HL-60/S4 treated with retinoic acid at 250 ng/mL for 4 days and 3 days (cell line): ENCODE measurements at regions not wholly inside any gene's neighbourhood (a gene's known extent, or its start where the extent isn't known, plus 50 kb on each side); places are given as distances from the start of the nearest gene placed in this dataset.

Experiments used
- in situ Hi-C: fragments of 300-500 bp; cut with MboI; formaldehyde crosslinking; loops from 2 replicates; pipeline ENCODE4 v1.7.0; 2022; ENCODE audit warnings: low sequenced_read_pairs

- in situ Hi-C loops: no loop called here
Measured at GRCh38 chr13:50187352-50188029, 172.2 kb downstream of the KCNRG start.

- in situ Hi-C loops: no loop called here
Measured at GRCh38 chr13:50188696-50189095, 173.5 kb downstream of the KCNRG start.

GRCh38 chr13:50189450-50189849, 174.2 kb downstream of the KCNRG start:
- in situ Hi-C loops: no loop called here

DNA sequence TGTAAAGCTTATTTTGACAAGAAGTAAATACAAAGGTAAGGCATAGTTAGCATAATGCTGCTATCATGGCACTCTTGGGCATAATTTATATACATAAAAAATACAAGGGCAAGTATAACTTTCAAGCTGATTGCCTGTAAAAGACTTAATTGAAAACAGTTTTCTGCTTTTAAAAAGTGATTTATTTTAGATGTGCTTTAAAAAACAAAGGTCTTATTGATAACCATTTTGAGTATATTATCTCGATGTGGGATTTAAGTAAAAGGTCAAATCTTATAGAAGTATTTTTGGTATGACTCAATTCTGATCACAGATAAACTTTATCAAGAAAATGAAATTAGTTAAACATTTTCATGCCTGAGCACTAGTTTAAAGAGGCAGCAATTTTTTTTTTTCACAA, 175.8 kb downstream of the KCNRG start:
- in situ Hi-C loops: no loop called here

DNA sequence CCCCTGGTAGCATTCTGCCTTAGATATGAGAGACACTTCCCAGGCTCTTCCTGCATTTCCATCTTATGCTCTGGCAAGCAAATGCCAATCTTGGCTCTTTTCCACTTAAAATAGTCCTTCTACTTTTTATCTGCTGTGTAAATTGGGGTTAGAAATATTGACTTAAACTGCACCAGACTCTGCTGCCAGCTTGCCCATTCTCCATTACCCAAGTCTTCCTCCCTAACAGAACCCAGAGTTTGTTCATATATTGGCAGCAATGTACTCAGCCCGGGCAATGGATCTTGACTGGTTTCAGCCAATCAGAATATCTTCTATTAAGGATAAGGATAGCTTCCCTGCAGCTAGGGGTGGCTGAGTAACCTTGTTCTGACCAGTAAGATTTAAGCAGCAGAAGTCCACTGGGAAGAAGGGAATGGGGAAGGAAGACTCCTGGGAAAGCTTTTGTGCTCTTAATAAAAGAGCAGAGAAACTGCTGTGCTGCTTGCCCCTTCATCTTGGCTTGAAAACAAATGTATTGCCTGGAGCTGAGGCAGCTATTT, 177.1 kb downstream of the KCNRG start:
- in situ Hi-C loops: no loop called here

DNA sequence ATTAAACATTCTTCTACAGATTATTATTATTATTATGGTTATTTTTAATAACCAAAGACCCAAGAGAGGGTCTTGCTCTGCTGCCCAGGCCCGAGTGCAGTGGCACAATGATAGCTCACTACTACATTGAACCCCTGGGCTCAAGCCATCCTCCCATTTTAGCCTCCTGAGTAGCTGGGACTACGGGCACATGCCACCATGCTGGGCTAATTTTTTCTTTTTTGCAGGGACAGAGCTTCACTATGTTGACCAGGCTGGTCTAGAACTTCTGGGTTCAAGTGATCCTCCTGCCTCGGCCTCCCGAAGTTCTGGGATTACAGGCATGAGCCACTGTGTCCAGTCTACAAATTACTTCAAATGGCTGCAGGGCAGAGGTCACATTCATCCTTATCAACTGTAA, 179.8 kb downstream of the KCNRG start:
- in situ Hi-C loops: no loop called here

DNA sequence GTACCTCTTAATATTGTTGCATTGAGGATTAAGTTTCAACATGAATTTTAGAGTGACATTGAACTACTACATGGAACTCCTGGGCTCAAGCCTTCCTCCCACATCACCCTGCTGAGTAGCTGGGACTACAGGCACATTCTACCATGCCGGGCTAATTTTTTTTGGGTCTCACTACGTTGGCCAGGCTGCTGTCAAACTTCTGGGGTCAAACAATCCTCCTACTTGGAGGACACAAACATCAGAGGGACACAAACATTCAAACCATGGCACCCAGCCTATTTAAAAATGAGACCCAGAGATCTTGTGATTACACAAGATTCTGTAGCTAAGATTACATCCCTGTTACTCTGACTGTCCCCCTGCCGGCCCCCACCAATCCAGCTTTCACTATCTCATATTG, 180.9 kb downstream of the KCNRG start:
- in situ Hi-C loops: no loop called here

- in situ Hi-C loops: no loop called here
Measured at GRCh38 chr13:50197705-50198104, 182.5 kb downstream of the KCNRG start.

GRCh38 chr13:50198508-50198907, 183.3 kb downstream of the KCNRG start:
- in situ Hi-C loops: no loop called here

- in situ Hi-C loops: no loop called here
Measured at GRCh38 chr13:50200569-50200968, 185.3 kb downstream of the KCNRG start.

GRCh38 chr13:50200988-50201387, 185.7 kb downstream of the KCNRG start:
- in situ Hi-C loops: no loop called here

DNA sequence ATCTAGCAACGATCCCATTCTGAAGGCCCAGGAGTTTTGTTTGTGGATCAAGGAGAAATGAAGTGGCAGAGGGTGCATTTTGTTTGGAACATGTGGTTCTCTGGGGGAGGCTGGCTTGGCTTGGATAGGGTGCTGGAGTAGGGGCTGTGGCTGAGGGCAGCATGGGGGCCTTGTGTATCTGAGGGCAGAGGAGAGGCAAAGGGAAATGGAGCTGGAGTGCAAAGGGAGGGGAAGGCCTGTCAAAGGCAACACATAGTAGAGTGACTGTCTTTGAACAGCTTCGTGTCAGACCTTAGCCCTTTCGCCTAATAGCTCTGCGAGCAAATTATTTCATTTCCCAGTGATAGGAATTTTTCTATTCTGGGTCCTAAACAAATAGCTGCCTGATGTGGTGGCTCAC, 187.2 kb downstream of the KCNRG start:
- in situ Hi-C loops: no loop called here

- in situ Hi-C loops: no loop called here
Measured at GRCh38 chr13:50203256-50203941, 188.2 kb downstream of the KCNRG start.

GRCh38 chr13:50205581-50205980, 190.3 kb downstream of the KCNRG start:
- in situ Hi-C loops: no loop called here

- in situ Hi-C loops: no loop called here
Measured at GRCh38 chr13:50208826-50209335, 193.6 kb downstream of the KCNRG start.

GRCh38 chr13:50209631-50210030, 194.4 kb downstream of the KCNRG start:
- in situ Hi-C loops: no loop called here

DNA sequence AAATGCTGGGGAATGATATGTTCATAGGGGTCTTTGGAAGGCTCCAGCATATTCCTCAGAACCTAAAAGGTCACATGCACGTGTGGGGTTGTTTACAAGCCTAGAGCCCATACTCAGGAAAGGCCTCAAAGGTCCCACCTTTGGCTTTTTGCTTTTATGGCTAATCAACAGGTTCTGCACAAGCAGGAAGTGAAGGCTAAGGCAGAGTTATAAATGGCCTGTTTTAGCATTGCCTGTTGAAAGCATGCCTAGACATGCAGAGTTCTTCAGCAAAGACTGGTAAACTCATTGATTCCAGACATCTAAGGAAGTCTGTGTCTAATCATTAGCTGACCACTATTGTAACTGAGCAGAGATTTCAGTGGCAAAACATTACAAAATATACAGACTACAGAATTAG, 198.3 kb downstream of the KCNRG start:
- in situ Hi-C loops: no loop called here

GRCh38 chr13:50214514-50214913, 199.3 kb downstream of the KCNRG start:
- in situ Hi-C loops: no loop called here

DNA sequence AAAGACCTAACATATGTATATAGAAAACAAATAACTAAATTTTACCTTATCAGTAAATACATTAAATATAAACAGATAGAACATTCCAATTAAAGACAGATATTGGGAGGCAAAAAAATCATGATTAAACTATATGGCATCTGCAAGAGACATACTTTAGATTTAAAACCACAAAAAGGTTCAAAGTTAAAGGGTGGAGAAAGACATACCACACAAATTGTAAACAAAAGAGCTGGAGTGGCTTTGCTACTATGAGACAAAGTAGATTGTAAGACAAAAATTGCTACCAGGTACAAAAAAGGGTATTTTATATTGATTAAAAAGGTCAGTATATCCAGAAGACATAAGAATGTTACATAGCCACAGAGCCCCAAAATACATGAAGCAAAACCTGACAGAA, 200.2 kb downstream of the KCNRG start:
- in situ Hi-C loops: no loop called here

DNA sequence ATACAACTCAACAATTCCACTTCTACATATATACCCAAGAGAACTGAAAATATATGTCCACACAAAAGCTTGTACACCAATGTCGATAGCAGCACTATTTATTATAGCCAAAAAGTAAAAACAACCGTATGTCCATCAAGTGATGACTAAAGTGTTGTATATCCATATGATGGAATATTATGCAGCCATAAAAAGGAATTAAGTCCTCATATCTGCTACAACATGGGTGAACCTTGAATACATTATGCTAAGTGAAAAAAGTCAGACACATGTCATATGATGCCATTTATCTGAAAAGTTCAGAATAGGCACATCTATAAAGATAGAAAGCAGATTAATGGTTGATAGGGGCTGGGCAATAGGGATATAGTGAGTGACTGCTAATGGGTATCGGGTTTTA, 204.5 kb downstream of the KCNRG start:
- in situ Hi-C loops: no loop called here

- in situ Hi-C loops: no loop called here
Measured at GRCh38 chr13:50220938-50221337, 205.7 kb downstream of the KCNRG start.
